ENCODE measurements at regions not wholly inside any gene's neighbourhood (a gene's known extent, or its start where the extent isn't known, plus 50 kb on each side); places are given as distances from the start of the nearest gene placed in this dataset.

DNA sequence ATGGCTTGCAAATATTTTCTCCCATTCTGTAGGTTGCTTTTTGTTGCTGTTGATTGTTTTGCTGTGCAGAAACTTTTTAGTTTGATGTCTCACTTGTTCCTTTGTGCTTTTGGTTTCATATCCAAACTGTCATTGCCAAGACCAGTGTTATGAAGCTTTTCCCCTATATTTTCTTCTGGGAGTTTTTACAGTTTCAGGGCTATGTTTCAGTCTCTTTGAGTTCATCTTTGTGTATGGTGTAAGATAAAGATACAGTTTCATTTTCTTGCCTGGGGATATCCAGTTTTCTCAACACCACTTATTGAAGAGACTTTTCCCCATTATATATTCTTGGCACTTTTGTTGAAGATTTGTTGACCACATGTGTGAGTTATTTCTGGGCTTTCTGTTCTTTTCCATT, 139.9 kb downstream of the MRPL57 start:
- TF ChIP-seq POLR2AphosphoS5 (IDR thresholded peaks at IDR 0.05) (no peak), EP300 (IDR thresholded peaks at IDR 0.05) (no peak)
- TF ChIP-seq, protein P1, sequence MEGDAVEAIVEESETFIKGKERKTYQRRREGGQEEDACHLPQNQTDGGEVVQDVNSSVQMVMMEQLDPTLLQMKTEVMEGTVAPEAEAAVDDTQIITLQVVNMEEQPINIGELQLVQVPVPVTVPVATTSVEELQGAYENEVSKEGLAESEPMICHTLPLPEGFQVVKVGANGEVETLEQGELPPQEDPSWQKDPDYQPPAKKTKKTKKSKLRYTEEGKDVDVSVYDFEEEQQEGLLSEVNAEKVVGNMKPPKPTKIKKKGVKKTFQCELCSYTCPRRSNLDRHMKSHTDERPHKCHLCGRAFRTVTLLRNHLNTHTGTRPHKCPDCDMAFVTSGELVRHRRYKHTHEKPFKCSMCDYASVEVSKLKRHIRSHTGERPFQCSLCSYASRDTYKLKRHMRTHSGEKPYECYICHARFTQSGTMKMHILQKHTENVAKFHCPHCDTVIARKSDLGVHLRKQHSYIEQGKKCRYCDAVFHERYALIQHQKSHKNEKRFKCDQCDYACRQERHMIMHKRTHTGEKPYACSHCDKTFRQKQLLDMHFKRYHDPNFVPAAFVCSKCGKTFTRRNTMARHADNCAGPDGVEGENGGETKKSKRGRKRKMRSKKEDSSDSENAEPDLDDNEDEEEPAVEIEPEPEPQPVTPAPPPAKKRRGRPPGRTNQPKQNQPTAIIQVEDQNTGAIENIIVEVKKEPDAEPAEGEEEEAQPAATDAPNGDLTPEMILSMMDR (IDR thresholded peaks at IDR 0.05), result no peak
